ENCODE measurements at regions not wholly inside any gene's neighbourhood (a gene's known extent, or its start where the extent isn't known, plus 50 kb on each side); places are given as distances from the start of the nearest gene placed in this dataset.

GRCh38 chr16:80454802-80455201 lies 86.0 kb upstream of the DYNLRB2 start:
- no peak for TF ChIP-seq CTCF (conservative IDR thresholded peaks at IDR 0.05; ENCODE audit: low read depth, low read length)
- TF ChIP-seq EZH2 (IDR thresholded peaks at IDR 0.05; ENCODE audit: low read length, unreplicated experiment): no peak
- no peak for TF ChIP-seq EZH2phosphoT487 (IDR thresholded peaks at IDR 0.05; ENCODE audit: borderline replicate concordance, low read length)

Measured in PC-3 (cell line).